ENCODE measurements at regions not wholly inside any gene's neighbourhood (a gene's known extent, or its start where the extent isn't known, plus 50 kb on each side); places are given as distances from the start of the nearest gene placed in this dataset.

- TF ChIP-seq EZH2 (IDR thresholded peaks at IDR 0.05; ENCODE audit: insufficient read depth, poor library complexity, severe bottlenecking) (no peak), EZH2phosphoT487 (IDR thresholded peaks at IDR 0.05; ENCODE audit: insufficient read depth, low read depth) (no peak)
These were observed 198.3 kb downstream of the PCDH10 start for GRCh38 chr4:133347409-133347808.

All from GM23248 (cell line).